GM10266 (cell line): ENCODE measurements at regions not wholly inside any gene's neighbourhood (a gene's known extent, or its start where the extent isn't known, plus 50 kb on each side); places are given as distances from the start of the nearest gene placed in this dataset.
"Not testable (repeated sequence)": the region's sequence is repeated elsewhere in the genome, so short reads cannot be mapped to it uniquely, and the experiment has no call there.

Experiments
- DNase-seq: peaks from one replicate; pipeline ENCODE4 v3.0.0; 2012; ENCODE audit errors: extremely low spot score
- TF ChIP-seq, protein P1 (sequence below): IDR thresholded peaks from 2 replicates; pipeline ENCODE4 v1.5.1; 2012; ENCODE audit warnings: mild to moderate bottlenecking, low read depth; ENCODE audit not compliant: control insufficient read depth, insufficient read depth; ENCODE audit errors: missing control alignments

DNA sequence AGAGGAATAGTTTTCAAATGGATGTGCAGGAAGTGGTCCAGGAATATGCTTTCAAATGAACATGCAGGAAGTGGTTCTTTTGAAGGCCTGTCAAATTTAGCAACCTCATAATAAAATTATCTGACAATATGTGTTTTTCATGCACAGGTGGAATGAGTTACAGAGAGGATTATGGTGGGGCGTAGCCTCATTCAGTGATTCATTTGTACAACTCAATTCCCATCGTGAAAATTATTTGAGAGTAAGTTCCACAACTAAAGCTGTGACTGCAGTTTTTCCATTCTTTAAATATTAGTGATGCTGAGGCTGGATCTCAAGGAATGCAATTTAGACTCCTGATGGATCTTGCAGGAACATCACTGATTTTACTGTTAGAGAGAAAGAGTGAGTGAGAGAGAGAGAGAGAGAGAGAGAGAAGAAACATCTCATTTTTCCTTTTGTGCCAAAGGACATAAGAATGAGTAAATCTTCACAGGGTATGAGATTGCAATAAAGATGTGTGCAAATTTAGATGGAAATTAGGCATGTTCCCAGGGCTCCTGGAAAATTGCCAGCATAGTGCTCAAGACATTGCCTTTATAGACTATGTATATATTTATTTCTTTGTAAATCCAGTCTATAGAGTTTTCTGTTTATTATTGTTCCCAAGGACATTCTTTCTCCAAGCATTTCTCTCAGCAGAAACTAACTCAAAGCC is 394.9 kb upstream of the ZEB2 start:
- no peak for DNase-seq
- TF ChIP-seq, protein P1, sequence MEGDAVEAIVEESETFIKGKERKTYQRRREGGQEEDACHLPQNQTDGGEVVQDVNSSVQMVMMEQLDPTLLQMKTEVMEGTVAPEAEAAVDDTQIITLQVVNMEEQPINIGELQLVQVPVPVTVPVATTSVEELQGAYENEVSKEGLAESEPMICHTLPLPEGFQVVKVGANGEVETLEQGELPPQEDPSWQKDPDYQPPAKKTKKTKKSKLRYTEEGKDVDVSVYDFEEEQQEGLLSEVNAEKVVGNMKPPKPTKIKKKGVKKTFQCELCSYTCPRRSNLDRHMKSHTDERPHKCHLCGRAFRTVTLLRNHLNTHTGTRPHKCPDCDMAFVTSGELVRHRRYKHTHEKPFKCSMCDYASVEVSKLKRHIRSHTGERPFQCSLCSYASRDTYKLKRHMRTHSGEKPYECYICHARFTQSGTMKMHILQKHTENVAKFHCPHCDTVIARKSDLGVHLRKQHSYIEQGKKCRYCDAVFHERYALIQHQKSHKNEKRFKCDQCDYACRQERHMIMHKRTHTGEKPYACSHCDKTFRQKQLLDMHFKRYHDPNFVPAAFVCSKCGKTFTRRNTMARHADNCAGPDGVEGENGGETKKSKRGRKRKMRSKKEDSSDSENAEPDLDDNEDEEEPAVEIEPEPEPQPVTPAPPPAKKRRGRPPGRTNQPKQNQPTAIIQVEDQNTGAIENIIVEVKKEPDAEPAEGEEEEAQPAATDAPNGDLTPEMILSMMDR = no peak

DNA sequence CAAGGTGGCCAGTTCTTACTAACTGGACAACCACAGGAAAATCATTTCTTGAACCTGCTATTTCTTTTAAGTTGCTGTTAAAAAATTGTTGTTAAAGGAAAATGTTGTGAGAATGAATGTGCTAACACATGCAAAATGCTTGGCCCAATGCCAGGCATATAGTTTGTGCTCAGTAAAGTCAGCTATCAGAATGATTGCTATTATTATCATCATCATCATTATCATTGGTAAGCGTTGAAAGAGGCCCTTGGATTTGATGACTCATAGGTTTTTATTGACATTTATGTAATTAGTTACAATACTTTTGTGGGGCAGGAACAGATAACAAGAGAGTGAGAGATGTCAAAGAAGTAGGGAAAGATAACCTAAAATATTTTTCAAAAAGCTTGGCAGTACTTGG is 394.2 kb upstream of the ZEB2 start:
- TF ChIP-seq, protein P1 = no peak
- DNase-seq = no peak

DNA sequence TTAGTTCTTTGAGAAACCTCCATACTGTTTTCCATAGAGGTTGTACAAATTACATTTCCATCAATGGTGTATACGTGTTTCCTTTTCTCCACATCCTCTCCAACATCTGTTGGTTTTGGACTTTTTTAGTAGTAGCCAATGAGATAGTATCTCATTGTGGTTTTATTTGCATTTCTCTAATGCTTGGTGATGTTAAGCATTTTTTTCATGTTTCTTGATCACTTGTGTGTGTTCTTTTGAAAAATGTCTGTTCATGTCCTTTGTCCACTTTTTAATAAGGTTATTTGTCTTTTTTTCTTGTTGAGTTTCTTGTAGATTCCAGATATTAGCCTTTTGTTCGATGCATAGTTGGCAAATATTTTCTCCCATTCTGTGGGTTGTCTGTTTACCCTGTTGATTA is 392.3 kb upstream of the ZEB2 start:
- TF ChIP-seq, protein P1 = no peak
- DNase-seq = no peak

DNA sequence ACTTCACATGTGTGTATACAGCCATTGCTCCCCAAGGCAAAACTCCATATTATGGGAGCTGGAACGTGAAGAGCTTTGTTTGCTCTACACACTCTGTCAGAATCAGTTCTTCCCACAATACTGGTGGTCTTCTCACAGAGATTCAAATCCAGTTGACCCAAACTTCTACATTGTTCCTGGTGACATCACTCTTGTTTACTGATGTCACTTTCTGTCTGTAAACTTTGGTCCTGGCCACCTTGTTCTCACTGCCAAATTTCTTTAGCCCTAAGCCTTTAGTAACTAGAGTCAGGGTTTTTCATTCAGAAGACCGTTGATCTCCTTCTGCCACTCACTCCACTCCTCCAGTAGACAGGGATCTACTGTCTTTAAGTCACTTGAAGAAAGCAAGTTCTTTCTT is 386.0 kb upstream of the ZEB2 start:
- DNase-seq = no peak
- TF ChIP-seq, protein P1 = no peak

DNA sequence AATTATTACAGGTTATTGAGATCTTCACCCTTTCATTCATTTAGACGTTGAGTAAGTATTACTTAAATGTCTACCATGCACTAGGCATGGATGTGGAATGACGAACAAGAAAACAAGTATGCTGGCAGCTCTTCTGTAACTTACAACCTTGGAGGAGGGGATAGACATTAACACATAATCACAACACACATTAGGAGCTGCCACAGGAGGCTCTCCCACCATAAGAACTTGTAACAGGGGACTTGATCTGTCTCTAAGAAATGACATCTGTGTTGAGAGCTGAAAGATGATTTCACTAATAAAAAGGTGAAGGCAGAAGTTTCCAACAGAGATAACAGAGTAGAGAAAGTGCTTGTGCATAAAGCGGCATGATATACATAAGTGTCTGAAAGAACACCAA is 384.7 kb upstream of the ZEB2 start:
- no peak for DNase-seq
- TF ChIP-seq, protein P1 = no peak

DNA sequence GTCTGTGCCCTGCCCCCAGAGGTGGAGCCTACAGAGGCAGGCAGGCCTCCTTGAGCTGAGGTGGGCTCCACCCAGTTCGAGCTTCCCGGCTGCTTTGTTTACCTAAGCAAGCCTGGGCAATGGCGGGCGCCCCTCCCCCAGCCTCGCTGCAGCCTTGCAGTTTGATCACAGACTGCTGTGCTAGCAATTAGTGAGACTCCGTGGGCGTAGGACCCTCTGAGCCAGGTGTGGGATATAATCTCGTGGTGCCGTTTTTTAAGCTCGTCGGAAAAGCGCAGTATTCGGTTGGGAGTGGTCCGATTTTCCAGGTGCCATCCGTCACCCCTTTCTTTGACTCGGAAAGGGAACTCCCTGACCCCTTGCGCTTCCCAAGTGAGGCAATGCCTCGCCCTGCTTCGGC is 383.1 kb upstream of the ZEB2 start:
- not testable (repeated sequence) for DNase-seq

DNA sequence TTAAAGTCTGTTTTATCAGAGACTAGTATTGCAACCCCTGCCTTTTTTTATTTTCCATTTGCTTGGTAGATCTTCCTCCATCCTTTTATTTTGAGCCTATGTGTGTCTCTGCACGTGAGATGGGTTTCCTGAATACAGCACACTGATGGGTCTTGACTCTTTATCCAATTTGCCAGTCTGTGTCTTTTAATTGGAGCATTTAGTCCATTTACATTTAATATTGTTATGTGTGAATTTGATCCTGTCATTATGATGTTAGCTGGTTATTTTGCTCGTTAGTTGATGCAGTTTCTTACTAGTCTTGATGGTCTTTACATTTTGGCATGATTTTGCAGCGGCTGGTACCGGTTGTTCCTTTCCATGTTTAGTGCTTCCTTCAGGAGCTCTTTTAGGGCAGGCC is 381.5 kb upstream of the ZEB2 start:
- DNase-seq = not testable (repeated sequence)

DNA sequence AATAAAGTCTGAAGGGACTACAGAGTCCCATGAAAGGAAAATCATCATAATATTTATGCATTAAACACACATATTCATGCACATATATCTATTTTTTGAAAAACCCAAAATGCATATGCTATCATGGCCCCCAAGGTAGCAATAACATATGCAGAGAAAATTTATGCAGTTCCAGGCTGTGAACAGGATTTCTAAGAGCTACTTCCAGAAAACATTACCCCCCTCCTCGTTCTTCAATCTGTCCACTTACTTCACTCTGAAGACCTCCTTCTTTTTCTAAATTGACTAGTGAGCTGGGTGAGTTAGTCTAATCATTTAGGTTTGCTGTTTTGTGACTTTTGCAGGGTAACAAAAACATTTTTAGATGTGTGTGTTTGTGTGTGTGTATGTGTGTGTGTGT is 376.4 kb upstream of the ZEB2 start:
- TF ChIP-seq, protein P1 = no peak
- no peak for DNase-seq
